ENCODE measurements at regions not wholly inside any gene's neighbourhood (a gene's known extent, or its start where the extent isn't known, plus 50 kb on each side); places are given as distances from the start of the nearest gene placed in this dataset.

DNA sequence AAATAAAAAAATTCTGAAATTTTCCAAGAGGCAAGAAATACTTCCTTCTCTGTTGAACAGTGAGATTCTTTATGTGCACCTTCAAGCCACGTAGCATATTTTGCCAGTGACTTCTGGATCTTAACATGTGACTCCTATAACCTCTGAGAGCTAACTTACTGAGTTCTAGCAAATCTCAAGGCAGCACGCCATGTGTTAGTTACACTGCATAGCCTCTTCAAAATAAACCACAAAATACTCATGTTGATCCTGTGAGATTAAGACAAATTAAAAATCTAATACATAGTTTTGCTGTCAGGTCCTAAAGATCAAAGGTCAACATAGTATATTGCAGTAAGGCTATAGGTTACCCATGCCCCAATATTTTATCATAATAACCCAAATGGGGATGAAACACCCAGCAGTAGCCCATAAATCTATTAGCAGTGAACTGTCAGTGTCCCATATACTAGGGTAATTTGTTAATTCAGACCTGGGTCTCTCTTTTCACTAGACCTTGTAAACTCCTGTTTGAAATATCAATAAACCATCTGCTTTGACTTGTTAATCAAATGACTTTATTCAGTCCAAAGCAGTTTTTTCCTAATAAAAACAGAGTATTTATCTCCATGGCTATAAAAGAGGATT lies 343.1 kb downstream of the ZFHX3 start:
- Mint-ChIP-seq H3K9me3 (ENCODE audit: unreplicated experiment) (peaks cover 7% of the 10 kb centered on the region), H3K4me3 (ENCODE audit: unreplicated experiment) (no peak overlapping the region), H3K27me3 (ENCODE audit: insufficient read depth, unreplicated experiment) (no peaks in the 10 kb centered on the region), H3K27ac (ENCODE audit: unreplicated experiment) (no peak overlapping the region), H3K4me1 (ENCODE audit: low read depth, unreplicated experiment) (no peaks in the 10 kb centered on the region), H3K36me3 (ENCODE audit: insufficient read depth, unreplicated experiment) (no peaks in the 10 kb centered on the region)
- no peak for TF ChIP-seq CTCF (IDR thresholded peaks at IDR 0.05; ENCODE audit: insufficient read depth in 1 of 2, low read depth in 1 of 2, low read length in 1 of 2, severe bottlenecking in 1 of 2, unreplicated experiment in 1 of 2)
- Histone ChIP-seq H3K9me3 (no peaks in the 10 kb centered on the region), H3K4me3 (ENCODE audit: low read depth, low read length) (no peak overlapping the region), H3K36me3 (ENCODE audit: control insufficient read depth, insufficient read depth, low read length) (no peaks in the 10 kb centered on the region), H3K4me1 (no peaks in the 10 kb centered on the region), H3K27me3 (replicated peaks; ENCODE audit: control insufficient read depth, insufficient read depth, low read length) (no peaks in the 10 kb centered on the region)
- intact Hi-C loops (cut with micrococcal nuclease; ENCODE audit: unreplicated experiment), result no loop called here
- POLR2A ChIA-PET, result no interaction called here
- no TSS peak for BruUV-seq (replicated peaks)
- CTCF ChIA-PET, result no interaction called here
- DNase-seq, result no peak

DNA sequence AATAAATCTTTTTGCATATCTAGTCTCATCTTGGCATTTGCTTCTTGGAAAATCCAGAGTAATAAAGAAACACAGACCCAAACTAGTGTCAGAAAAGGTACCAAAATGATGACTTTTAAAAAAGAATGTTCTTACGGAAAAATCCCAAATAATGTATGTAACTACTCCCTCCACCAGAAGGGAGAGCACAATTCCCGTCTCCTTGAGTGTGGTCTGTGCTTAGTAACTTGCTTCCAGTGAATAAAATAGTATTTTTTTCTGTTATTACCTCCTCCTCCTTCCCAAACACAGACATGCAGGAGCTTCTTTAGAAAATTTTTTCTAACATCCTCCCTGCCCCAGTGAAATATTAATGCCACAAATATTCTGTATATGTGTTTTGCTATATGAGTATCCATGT lies 358.1 kb downstream of the ZFHX3 start:
- TF ChIP-seq CTCF (IDR thresholded peaks at IDR 0.05; ENCODE audit: insufficient read depth in 1 of 2, low read depth in 1 of 2, low read length in 1 of 2, severe bottlenecking in 1 of 2, unreplicated experiment in 1 of 2), result no peak
- no TSS peak for BruUV-seq (replicated peaks)
- Histone ChIP-seq H3K4me1 (no peaks in the 10 kb centered on the region), H3K36me3 (ENCODE audit: control insufficient read depth, insufficient read depth, low read length) (no peaks in the 10 kb centered on the region), H3K27me3 (replicated peaks; ENCODE audit: control insufficient read depth, insufficient read depth, low read length) (no peaks in the 10 kb centered on the region), H3K9me3 (no peaks in the 10 kb centered on the region; the same call in 1 of the 2 replicates), H3K4me3 (ENCODE audit: low read depth, low read length) (no peak overlapping the region)
- intact Hi-C loops (cut with micrococcal nuclease; ENCODE audit: unreplicated experiment), result no loop called here
- ChIA-PET CTCF (no interaction called here), POLR2A (no interaction called here)
- H3K4me3 Mint-ChIP-seq (ENCODE audit: unreplicated experiment), result no peak overlapping the region
- no peaks in the 10 kb centered on the region for H3K27me3 Mint-ChIP-seq (ENCODE audit: insufficient read depth, unreplicated experiment)
- DNase-seq, result no peak
- H3K9me3 Mint-ChIP-seq (ENCODE audit: unreplicated experiment), result no peaks in the 10 kb centered on the region
- no peak overlapping the region for H3K27ac Mint-ChIP-seq (ENCODE audit: unreplicated experiment)
- no peaks in the 10 kb centered on the region for H3K36me3 Mint-ChIP-seq (ENCODE audit: insufficient read depth, unreplicated experiment)
- H3K4me1 Mint-ChIP-seq (ENCODE audit: low read depth, unreplicated experiment), result no peaks in the 10 kb centered on the region

DNA sequence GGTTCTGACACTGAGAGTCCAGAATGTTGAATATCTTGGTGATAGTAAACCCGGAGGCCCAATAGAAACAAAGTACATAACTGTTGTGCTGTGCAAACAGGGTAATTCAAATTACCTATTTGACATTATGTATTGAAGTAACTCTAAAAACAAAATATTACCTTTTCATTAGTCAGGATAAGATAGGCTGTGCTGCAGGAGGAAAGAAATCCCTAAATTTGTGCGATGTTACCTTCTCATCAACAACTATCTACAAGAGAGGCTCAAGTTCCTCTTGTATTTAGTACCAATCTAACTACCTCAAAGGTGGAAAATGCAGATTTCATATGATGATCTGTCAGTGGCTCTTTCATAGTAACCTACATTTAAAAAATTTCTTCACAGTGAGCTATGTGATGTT lies 367.2 kb downstream of the ZFHX3 start:
- no peak for DNase-seq
- no peaks in the 10 kb centered on the region for H3K27me3 Mint-ChIP-seq (ENCODE audit: insufficient read depth, unreplicated experiment)
- BruUV-seq (replicated peaks), result no TSS peak
- TF ChIP-seq CTCF (IDR thresholded peaks at IDR 0.05; ENCODE audit: insufficient read depth in 1 of 2, low read depth in 1 of 2, low read length in 1 of 2, severe bottlenecking in 1 of 2, unreplicated experiment in 1 of 2), result no peak
- POLR2A ChIA-PET, result no interaction called here
- H3K9me3 Mint-ChIP-seq (ENCODE audit: unreplicated experiment), result peaks cover 10% of the 10 kb centered on the region
- intact Hi-C loops (cut with micrococcal nuclease; ENCODE audit: unreplicated experiment), result no loop called here
- peaks cover 6% of the 10 kb centered on the region for H3K4me1 Mint-ChIP-seq (ENCODE audit: low read depth, unreplicated experiment)
- no peaks in the 10 kb centered on the region for H3K36me3 ChIP-seq (ENCODE audit: control insufficient read depth, insufficient read depth, low read length)
- no peaks in the 10 kb centered on the region for H3K27me3 ChIP-seq (replicated peaks; ENCODE audit: control insufficient read depth, insufficient read depth, low read length)
- no peak overlapping the region for H3K4me3 ChIP-seq (ENCODE audit: low read depth, low read length)
- peaks cover 8% of the 10 kb centered on the region for H3K36me3 Mint-ChIP-seq (ENCODE audit: insufficient read depth, unreplicated experiment)
- H3K9me3 ChIP-seq, result no peaks in the 10 kb centered on the region
- H3K4me1 ChIP-seq, result peaks cover 9% of the 10 kb centered on the region
- CTCF ChIA-PET, result no interaction called here
- no peak overlapping the region for H3K4me3 Mint-ChIP-seq (ENCODE audit: unreplicated experiment)
- H3K27ac Mint-ChIP-seq (ENCODE audit: unreplicated experiment), result no peak overlapping the region
